ENCODE measurements at regions not wholly inside any gene's neighbourhood (a gene's known extent, or its start where the extent isn't known, plus 50 kb on each side); places are given as distances from the start of the nearest gene placed in this dataset.

- Histone ChIP-seq H3K4me3 (ENCODE audit: insufficient read depth, low read depth, low read length) (no peak overlapping the region), H3K9ac (ENCODE audit: low read length) (no peak overlapping the region), H3K9me3 (ENCODE audit: insufficient read depth, low read depth, low read length) (no peaks in the 10 kb centered on the region), H4K20me1 (ENCODE audit: insufficient read depth, low read length) (no peaks in the 10 kb centered on the region), H2AFZ (ENCODE audit: low read depth, low read length) (no peak overlapping the region), H3K27me3 (ENCODE audit: insufficient read depth, low read length) (no peaks in the 10 kb centered on the region), H3K36me3 (ENCODE audit: insufficient read depth, low read length) (no peaks in the 10 kb centered on the region), H3K27ac (ENCODE audit: low read depth, low read length) (no peak overlapping the region), H3K4me2 (ENCODE audit: low read length) (no peak overlapping the region), H3K79me2 (ENCODE audit: insufficient read depth, low read length) (no peaks in the 10 kb centered on the region), H3K4me1 (ENCODE audit: insufficient read depth, low read length) (no peaks in the 10 kb centered on the region)
- no peaks in the 10 kb centered on the region for H3K4me1 Mint-ChIP-seq (ENCODE audit: low read depth, unreplicated experiment)
- DNase-seq (ENCODE audit: low read depth): no peak
- no peak overlapping the region for H3K4me3 Mint-ChIP-seq (ENCODE audit: unreplicated experiment)
- no peaks in the 10 kb centered on the region for H3K27me3 Mint-ChIP-seq (ENCODE audit: low read depth, unreplicated experiment)
- H3K27ac Mint-ChIP-seq (ENCODE audit: unreplicated experiment): no peak overlapping the region
- TF ChIP-seq CTCF (IDR thresholded peaks at IDR 0.05; ENCODE audit: insufficient read depth, low read depth, low read length): no peak
- no peak for TF ChIP-seq EZH2 (IDR thresholded peaks at IDR 0.05; ENCODE audit: insufficient read depth, low read length)
- peaks cover 2% of the 10 kb centered on the region for H3K9me3 Mint-ChIP-seq (ENCODE audit: unreplicated experiment)
- no peaks in the 10 kb centered on the region for H3K36me3 Mint-ChIP-seq (ENCODE audit: low read depth, unreplicated experiment)
- no peak for FAIRE-seq
Observed at GRCh38 chr3:5822843-5823242, 635.3 kb downstream of the EDEM1 start.

GRCh38 chr3:5826467-5826866 is 639.0 kb downstream of the EDEM1 start:
- no peak for DNase-seq (ENCODE audit: low read depth)
- Histone ChIP-seq H3K9me3 (ENCODE audit: insufficient read depth, low read depth, low read length) (no peaks in the 10 kb centered on the region), H3K36me3 (ENCODE audit: insufficient read depth, low read length) (no peaks in the 10 kb centered on the region), H3K4me3 (ENCODE audit: insufficient read depth, low read depth, low read length) (no peak overlapping the region), H3K4me2 (ENCODE audit: low read length) (no peak overlapping the region), H3K79me2 (ENCODE audit: insufficient read depth, low read length) (no peaks in the 10 kb centered on the region), H3K9ac (ENCODE audit: low read length) (no peak overlapping the region), H4K20me1 (ENCODE audit: insufficient read depth, low read length) (no peaks in the 10 kb centered on the region), H3K27ac (ENCODE audit: low read depth, low read length) (no peak overlapping the region), H3K4me1 (ENCODE audit: insufficient read depth, low read length) (no peaks in the 10 kb centered on the region), H3K27me3 (ENCODE audit: insufficient read depth, low read length) (no peaks in the 10 kb centered on the region), H2AFZ (ENCODE audit: low read depth, low read length) (no peak overlapping the region)
- Mint-ChIP-seq H3K27ac (ENCODE audit: unreplicated experiment) (no peak overlapping the region), H3K4me1 (ENCODE audit: low read depth, unreplicated experiment) (no peaks in the 10 kb centered on the region), H3K9me3 (ENCODE audit: unreplicated experiment) (peaks cover 5% of the 10 kb centered on the region), H3K36me3 (ENCODE audit: low read depth, unreplicated experiment) (no peaks in the 10 kb centered on the region), H3K4me3 (ENCODE audit: unreplicated experiment) (no peak overlapping the region), H3K27me3 (ENCODE audit: low read depth, unreplicated experiment) (no peaks in the 10 kb centered on the region)
- no peak for FAIRE-seq
- TF ChIP-seq EZH2 (IDR thresholded peaks at IDR 0.05; ENCODE audit: insufficient read depth, low read length) (no peak), CTCF (IDR thresholded peaks at IDR 0.05; ENCODE audit: insufficient read depth, low read depth, low read length) (no peak)

DNA sequence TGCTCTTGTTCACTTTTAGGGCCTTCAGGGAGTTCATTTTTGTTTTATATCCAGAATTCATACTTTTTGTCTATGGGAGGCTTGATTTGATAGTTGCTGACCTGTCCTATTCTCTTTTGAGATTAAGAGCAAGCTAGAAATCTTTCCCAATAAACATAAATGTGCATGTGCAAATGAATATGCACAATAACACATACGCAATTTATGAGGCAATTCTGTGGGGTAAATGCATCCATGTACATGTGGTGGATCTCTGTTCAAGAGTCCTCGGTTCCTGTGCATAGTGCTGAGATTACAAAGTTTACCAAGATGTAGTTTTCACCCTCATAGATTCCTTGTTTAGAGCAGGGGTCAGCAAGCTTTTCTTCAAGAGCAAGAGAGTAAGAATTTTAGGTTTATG is 640.7 kb downstream of the EDEM1 start:
- H3K4me1 Mint-ChIP-seq (ENCODE audit: low read depth, unreplicated experiment): no peaks in the 10 kb centered on the region
- Histone ChIP-seq H4K20me1 (ENCODE audit: insufficient read depth, low read length) (no peaks in the 10 kb centered on the region), H3K4me2 (ENCODE audit: low read length) (no peak overlapping the region), H3K36me3 (ENCODE audit: insufficient read depth, low read length) (no peaks in the 10 kb centered on the region), H3K27ac (ENCODE audit: low read depth, low read length) (no peak overlapping the region), H2AFZ (ENCODE audit: low read depth, low read length) (no peak overlapping the region), H3K9ac (ENCODE audit: low read length) (no peak overlapping the region), H3K4me3 (ENCODE audit: insufficient read depth, low read depth, low read length) (no peak overlapping the region), H3K79me2 (ENCODE audit: insufficient read depth, low read length) (no peaks in the 10 kb centered on the region), H3K9me3 (ENCODE audit: insufficient read depth, low read depth, low read length) (no peaks in the 10 kb centered on the region), H3K27me3 (ENCODE audit: insufficient read depth, low read length) (no peaks in the 10 kb centered on the region), H3K4me1 (ENCODE audit: insufficient read depth, low read length) (no peaks in the 10 kb centered on the region)
- H3K27me3 Mint-ChIP-seq (ENCODE audit: low read depth, unreplicated experiment): no peaks in the 10 kb centered on the region
- H3K27ac Mint-ChIP-seq (ENCODE audit: unreplicated experiment): no peak overlapping the region
- no peak overlapping the region for H3K4me3 Mint-ChIP-seq (ENCODE audit: unreplicated experiment)
- no peak for DNase-seq (ENCODE audit: low read depth)
- H3K36me3 Mint-ChIP-seq (ENCODE audit: low read depth, unreplicated experiment): no peaks in the 10 kb centered on the region
- no peak for TF ChIP-seq EZH2 (IDR thresholded peaks at IDR 0.05; ENCODE audit: insufficient read depth, low read length)
- TF ChIP-seq CTCF (IDR thresholded peaks at IDR 0.05; ENCODE audit: insufficient read depth, low read depth, low read length): no peak
- no peak for FAIRE-seq
- peaks cover 5% of the 10 kb centered on the region for H3K9me3 Mint-ChIP-seq (ENCODE audit: unreplicated experiment)
